SIG-M5 treated with dmso at 0.1 percent for 504 hours (cell line): ENCODE measurements at regions not wholly inside any gene's neighbourhood (a gene's known extent, or its start where the extent isn't known, plus 50 kb on each side); places are given as distances from the start of the nearest gene placed in this dataset.
"Not testable (repeated sequence)": the region's sequence is repeated elsewhere in the genome, so short reads cannot be mapped to it uniquely, and the experiment has no call there.

ENCODE experiments used
- DNase-seq: peaks from one replicate; lab custom pipeline; 2025; ENCODE audit not compliant: unreplicated experiment; lab: John Stamatoyannopoulos, UW

DNA sequence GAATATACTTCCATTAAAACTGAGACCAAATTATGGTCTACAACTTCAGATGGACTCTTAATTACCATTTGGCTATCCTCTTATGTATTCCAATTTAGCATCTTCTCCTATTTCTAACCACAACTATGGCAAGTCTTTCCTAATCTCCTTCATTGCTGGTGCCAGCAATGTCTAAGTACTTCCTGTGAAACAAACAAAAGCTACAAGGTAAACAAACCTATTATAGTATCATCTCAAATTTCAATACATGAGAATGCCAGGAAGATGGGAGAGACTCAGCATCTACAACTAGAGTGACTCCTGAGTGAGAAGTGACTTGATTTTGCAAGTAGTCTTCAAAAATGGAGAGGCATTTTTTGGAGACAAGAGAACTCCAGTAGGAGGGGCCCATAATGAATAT lies 202.9 kb upstream of the ATXN7L3B start:
- no peak for DNase-seq

- no peak for DNase-seq
Measured at GRCh38 chr12:74337951-74338350, 199.7 kb upstream of the ATXN7L3B start.

- no peak for DNase-seq
Measured at GRCh38 chr12:74339211-74339610, 198.4 kb upstream of the ATXN7L3B start.

- DNase-seq, result no peak
Measured at GRCh38 chr12:74349925-74350324, 187.7 kb upstream of the ATXN7L3B start.

GRCh38 chr12:74365178-74365964 lies 172.3 kb upstream of the ATXN7L3B start:
- DNase-seq, result peak; percentile 0

GRCh38 chr12:74370608-74371216 lies 166.9 kb upstream of the ATXN7L3B start:
- no peak for DNase-seq

DNA sequence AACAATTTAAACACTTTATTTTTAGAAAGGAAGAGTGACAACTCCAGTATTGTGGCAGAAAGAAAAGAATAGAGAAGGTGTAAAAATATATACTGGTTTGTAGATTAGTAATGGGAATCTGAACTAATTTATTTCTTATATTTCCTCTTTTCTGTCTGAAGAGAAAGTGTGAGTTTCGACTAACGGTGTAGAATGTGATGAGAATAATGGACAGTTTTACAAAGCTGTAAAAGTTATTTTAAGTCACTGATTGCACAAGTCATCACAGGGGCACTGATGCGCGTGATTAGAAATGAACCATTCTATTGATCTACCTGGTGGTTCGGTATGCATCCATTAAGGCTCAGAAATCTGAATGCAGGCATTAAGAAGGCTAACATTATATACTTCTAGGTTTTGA lies 158.5 kb upstream of the ATXN7L3B start:
- no peak for DNase-seq

DNA sequence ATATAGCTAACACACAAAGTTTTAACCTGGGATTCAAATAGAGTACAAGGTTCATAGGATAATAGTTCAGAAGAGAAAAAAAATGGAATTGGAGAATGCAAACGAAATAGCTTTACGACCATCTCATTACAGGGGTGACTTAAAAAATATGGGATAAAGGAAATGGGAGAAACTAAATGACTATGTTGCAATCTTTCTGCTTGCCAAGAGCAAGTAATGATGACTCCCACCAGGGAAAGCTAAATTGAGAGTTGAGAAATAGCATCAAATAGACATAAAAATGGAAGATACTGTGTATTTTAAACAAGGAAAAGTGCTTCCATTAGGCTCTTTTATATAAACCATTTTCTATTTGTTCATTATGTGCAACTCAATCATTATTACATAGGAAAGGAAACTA lies 155.7 kb upstream of the ATXN7L3B start:
- DNase-seq, result no peak

DNA sequence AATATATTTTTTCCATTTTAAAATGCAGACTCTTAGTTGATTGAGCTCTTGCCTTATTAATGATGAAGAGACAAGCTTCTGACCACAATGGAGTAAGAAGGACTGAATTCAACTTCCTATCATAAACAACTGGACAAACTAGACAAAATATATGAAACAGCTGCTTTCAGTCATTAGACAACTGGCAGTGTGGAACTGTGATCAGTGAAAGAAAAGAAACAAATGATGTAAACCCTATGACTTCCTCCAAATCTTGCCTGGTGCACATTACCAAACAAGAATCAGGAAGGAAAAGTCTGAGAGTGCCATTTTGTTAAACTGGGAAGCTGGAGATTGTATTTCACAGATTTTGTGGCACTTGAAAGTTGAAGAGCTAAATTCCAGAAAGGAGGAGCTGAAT lies 154.7 kb upstream of the ATXN7L3B start:
- DNase-seq, result no peak

GRCh38 chr12:74391283-74391682 lies 146.4 kb upstream of the ATXN7L3B start:
- DNase-seq, result no peak

DNA sequence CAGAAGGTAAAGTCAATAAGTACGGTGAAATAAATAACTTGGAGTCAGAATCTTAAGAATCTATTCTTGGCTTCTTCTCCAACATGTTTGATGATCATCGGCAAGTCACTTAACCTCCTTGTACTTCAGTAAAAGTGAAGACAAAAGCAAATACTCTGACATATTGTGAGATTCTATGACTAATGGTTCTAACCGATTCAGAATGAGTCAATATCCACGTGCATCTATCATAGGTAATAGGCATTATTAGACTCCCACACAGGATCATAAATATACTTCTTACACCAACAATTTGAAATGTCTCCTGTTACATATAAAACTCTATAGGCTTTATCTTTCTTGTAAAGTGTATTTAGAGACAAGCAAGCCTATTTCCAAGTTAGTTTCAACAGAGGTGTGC lies 144.4 kb upstream of the ATXN7L3B start:
- no peak for DNase-seq

GRCh38 chr12:74394647-74395046 lies 143.0 kb upstream of the ATXN7L3B start:
- no peak for DNase-seq

- DNase-seq, result no peak
Measured at GRCh38 chr12:74401035-74401434, 136.6 kb upstream of the ATXN7L3B start.

DNA sequence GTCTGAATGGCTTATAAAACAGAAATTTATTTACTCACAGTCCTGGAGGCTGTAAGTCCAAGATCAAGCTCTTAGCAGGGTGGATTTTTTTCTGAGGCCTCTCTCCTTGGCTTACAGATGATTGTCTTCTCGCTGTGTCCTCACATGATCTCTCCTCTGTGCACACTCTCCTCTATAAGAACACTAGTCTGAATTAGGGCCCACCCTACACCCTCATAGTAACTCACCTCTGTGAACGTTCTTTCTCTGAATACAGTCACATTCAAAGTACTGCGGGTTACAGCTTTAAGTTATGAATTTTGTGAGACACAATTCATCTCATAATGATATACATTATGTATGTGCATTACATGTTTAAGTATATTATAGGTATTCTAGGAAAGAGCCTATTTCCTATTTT lies 135.7 kb upstream of the ATXN7L3B start:
- no peak for DNase-seq

DNA sequence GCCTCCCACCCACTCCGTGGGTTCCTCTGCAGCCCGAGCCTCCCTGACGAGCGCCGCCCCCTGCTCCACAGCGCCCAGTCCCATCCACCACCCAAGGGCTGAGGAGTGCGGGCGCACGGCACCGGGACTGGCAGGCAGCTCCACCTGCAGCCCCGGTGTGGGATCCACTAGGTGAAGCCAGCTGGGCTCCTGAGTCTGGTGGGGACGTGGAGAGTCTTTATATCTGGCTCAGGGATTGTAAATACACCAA lies 134.5 kb upstream of the ATXN7L3B start:
- DNase-seq, result not testable (repeated sequence)

GRCh38 chr12:74408601-74409166 lies 129.0 kb upstream of the ATXN7L3B start:
- DNase-seq, result no peak

DNA sequence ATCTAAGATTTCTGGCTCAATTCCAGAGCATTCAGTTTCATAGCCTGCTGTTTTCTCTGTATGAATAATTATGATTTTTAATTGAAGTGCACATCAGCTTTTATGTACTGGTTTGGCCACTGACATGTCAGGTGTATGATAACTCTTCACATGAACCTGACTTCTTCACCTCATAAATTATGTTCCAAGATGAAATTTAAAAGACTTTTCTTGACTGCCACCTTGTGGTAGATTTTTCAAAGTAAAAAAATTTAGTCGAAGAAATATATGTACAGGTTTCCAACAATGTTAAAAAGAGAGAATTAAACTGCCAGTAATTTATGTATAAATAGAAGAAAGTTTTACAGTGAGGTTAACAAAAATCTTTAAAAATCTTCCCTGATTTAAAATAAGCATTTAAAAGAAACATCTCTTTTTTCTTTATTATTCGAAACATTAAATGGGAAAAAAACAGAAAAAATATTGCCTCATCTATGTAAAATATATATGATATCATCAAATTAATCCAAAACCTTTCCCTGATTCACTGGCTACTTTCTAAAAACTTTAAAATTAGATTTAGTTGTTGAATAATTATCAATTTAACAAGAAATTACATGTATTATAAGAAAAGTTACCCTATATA lies 124.9 kb upstream of the ATXN7L3B start:
- DNase-seq, result no peak

GRCh38 chr12:74415633-74416032 lies 122.0 kb upstream of the ATXN7L3B start:
- DNase-seq, result peak; percentile 55

DNA sequence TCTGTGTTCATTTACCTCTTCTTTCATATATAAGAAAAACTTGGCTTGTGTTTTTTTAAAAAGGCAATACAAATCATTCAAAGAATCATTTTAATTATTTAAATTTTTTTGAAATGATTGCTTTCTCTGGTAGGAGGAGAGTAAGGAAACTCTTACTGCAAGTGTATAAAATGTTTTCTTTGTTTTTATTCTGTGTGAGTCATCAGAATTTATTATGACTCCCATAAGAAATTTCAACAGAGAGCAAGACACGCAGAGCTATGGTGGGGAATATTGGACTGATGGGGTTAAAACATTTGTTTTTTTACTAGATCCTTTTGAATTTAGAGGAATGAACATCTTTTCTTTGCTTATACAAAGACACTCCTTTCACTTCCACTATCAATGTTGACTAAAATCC lies 119.1 kb upstream of the ATXN7L3B start:
- no peak for DNase-seq

GRCh38 chr12:74424778-74425177 lies 112.9 kb upstream of the ATXN7L3B start:
- no peak for DNase-seq

- no peak for DNase-seq
Measured at GRCh38 chr12:74426091-74426490, 111.5 kb upstream of the ATXN7L3B start.

DNA sequence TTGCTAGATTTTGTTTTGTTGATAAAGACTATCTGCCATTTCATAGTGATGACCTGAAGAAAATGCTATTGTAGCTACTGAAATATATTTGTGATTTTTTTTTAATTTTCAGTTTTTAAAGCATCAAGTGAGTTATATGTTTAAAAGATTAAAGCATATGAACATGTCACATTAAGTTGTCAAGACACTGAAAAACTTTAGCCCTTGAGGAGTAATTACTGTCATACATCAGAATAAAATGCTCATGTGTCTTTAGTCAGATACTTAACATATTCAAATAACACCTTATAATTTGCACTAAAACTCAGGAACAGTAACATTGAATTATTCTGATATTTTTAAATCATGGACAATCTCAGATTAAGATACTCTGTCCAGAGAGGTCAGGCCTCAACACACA lies 108.1 kb upstream of the ATXN7L3B start:
- DNase-seq, result no peak
